Uterus (tissue), 3 donors: ENCODE measurements at regions not wholly inside any gene's neighbourhood (a gene's known extent, or its start where the extent isn't known, plus 50 kb on each side); places are given as distances from the start of the nearest gene placed in this dataset.

Experiments used
- DNase-seq, 2 donors: peaks; one replicate each; pipeline ENCODE4 v3.0.0-alpha.2; 2019 to 2020
- H3K27ac ChIP-seq, 2 donors: fragments of 200-600 bp; sonication (generic); 1 replicate in 1 of 2; 2 replicates in 1 of 2; pipeline ENCODE4 v1.5.1; 2016 to 2018
- H3K27me3 ChIP-seq, 2 donors: fragments of 200-600 bp; sonication (generic); one replicate each; pipeline ENCODE4 v1.5.1; 2018 to 2019; ENCODE audit warnings: control low read depth in 1 of 2
- H3K36me3 ChIP-seq, 2 donors: fragments of 200-600 bp; sonication (generic); one replicate each; pipeline ENCODE4 v1.5.1; 2019; ENCODE audit warnings: control low read depth in 1 of 2
- H3K4me1 ChIP-seq, 2 donors: fragments of 200-600 bp; sonication (generic); one replicate each; pipeline ENCODE4 v1.5.1; 2018 to 2019; ENCODE audit warnings: control low read depth in 1 of 2
- H3K4me3 ChIP-seq, 2 donors: fragments of 200-600 bp; sonication (generic); 1 replicate in 1 of 2; 2 replicates in 1 of 2; pipeline ENCODE4 v1.5.1; 2018 to 2019; ENCODE audit warnings: mild to moderate bottlenecking in 1 of 2
- H3K9me3 ChIP-seq, 2 donors: fragments of 200-600 bp; sonication (generic); one replicate each; pipeline ENCODE4 v1.5.1; 2019; ENCODE audit warnings: control low read depth in 1 of 2
- POLR2A ChIP-seq, 2 donors: fragments of 450-650 bp; IDR thresholded peaks; one replicate each; pipeline ENCODE4 v1.6.1; 2016; ENCODE audit warnings: antibody characterized with exemption in 2 of 2, mild to moderate bottlenecking in 1 of 2, moderate library complexity in 1 of 2
- intact Hi-C: fragments of 100-400 bp; cut with DNase I; formaldehyde crosslinking; loops from one replicate; pipeline ENCODE4 v1.15.1; 2023; ENCODE audit warnings: low total_unique reads
- TF ChIP-seq, protein P1 (sequence below), 4 experiments: fragments of 200-600 bp in 2 of 4; fragments of 450-650 bp in 2 of 4; sonication (generic) in 2 of 4; IDR thresholded peaks; one replicate each; pipeline ENCODE4 v1.5.1; 2016 to 2019; ENCODE audit warnings: antibody characterized with exemption in 4 of 4, mild to moderate bottlenecking in 2 of 4, moderate library complexity in 1 of 4
- donor health status: DM: yes; HTN: yes; CAD: no.

GRCh38 chr4:119834906-119835612 lies 206.5 kb upstream of the PDE5A start:
- no peak overlapping the region for H3K27ac ChIP-seq
- H3K9me3 ChIP-seq: no peaks in the 10 kb centered on the region
- DNase-seq: no peak
- no peaks in the 10 kb centered on the region for H3K27me3 ChIP-seq
- no peaks in the 10 kb centered on the region for H3K36me3 ChIP-seq
- no peak for TF ChIP-seq POLR2A (IDR thresholded peaks at IDR 0.05)
- TF ChIP-seq, protein P1, sequence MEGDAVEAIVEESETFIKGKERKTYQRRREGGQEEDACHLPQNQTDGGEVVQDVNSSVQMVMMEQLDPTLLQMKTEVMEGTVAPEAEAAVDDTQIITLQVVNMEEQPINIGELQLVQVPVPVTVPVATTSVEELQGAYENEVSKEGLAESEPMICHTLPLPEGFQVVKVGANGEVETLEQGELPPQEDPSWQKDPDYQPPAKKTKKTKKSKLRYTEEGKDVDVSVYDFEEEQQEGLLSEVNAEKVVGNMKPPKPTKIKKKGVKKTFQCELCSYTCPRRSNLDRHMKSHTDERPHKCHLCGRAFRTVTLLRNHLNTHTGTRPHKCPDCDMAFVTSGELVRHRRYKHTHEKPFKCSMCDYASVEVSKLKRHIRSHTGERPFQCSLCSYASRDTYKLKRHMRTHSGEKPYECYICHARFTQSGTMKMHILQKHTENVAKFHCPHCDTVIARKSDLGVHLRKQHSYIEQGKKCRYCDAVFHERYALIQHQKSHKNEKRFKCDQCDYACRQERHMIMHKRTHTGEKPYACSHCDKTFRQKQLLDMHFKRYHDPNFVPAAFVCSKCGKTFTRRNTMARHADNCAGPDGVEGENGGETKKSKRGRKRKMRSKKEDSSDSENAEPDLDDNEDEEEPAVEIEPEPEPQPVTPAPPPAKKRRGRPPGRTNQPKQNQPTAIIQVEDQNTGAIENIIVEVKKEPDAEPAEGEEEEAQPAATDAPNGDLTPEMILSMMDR (IDR thresholded peaks at IDR 0.05): no peak
- no peaks in the 10 kb centered on the region for H3K4me1 ChIP-seq
- no peak overlapping the region for H3K4me3 ChIP-seq
- intact Hi-C loops: no loop called here

GRCh38 chr4:119833611-119834010 lies 205.0 kb upstream of the PDE5A start:
- intact Hi-C loops: no loop called here

GRCh38 chr4:119832776-119833175 lies 204.2 kb upstream of the PDE5A start:
- intact Hi-C loops: no loop called here
- Histone ChIP-seq H3K4me3 (no peak overlapping the region), H3K9me3 (no peaks in the 10 kb centered on the region), H3K27ac (no peak overlapping the region), H3K36me3 (no peaks in the 10 kb centered on the region), H3K4me1 (no peaks in the 10 kb centered on the region), H3K27me3 (no peaks in the 10 kb centered on the region)
- no peak for DNase-seq
- no peak for TF ChIP-seq POLR2A (IDR thresholded peaks at IDR 0.05)
- TF ChIP-seq, protein P1 (IDR thresholded peaks at IDR 0.05): no peak

More at GRCh38 chr4:119833611-119834010, 205.0 kb upstream of the PDE5A start:
- H3K9me3 ChIP-seq: no peaks in the 10 kb centered on the region
- H3K4me3 ChIP-seq: no peak overlapping the region
- no peak overlapping the region for H3K27ac ChIP-seq
- no peaks in the 10 kb centered on the region for H3K36me3 ChIP-seq
- H3K4me1 ChIP-seq: no peaks in the 10 kb centered on the region
- no peak for TF ChIP-seq POLR2A (IDR thresholded peaks at IDR 0.05)
- TF ChIP-seq, protein P1 (IDR thresholded peaks at IDR 0.05): no peak
- DNase-seq: no peak
- no peaks in the 10 kb centered on the region for H3K27me3 ChIP-seq

DNA sequence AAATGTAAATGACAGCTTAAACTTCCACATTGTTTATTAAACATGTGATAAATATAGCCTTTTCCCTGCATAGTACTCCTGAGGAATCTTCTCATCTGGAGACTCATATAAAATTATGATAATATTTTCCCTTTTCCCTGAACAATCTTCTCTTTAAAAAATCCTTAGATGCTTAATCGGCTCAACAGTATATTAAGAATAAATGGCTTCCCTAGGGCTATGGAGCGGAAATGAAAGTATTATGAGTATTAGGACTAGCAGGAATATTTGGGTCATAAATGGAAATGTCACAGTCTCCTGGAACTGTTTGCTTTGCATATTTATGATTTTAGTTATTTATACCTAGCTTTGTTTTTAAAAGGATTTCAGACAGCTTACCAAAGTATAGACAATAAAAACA lies 200.7 kb upstream of the PDE5A start:
- Histone ChIP-seq H3K4me3 (no peak overlapping the region), H3K4me1 (no peaks in the 10 kb centered on the region), H3K27ac (no peak overlapping the region), H3K36me3 (no peaks in the 10 kb centered on the region), H3K27me3 (no peaks in the 10 kb centered on the region), H3K9me3 (no peaks in the 10 kb centered on the region)
- intact Hi-C loops: no loop called here
- no peak for DNase-seq
- TF ChIP-seq, protein P1 (IDR thresholded peaks at IDR 0.05): no peak
- TF ChIP-seq POLR2A (IDR thresholded peaks at IDR 0.05): no peak

DNA sequence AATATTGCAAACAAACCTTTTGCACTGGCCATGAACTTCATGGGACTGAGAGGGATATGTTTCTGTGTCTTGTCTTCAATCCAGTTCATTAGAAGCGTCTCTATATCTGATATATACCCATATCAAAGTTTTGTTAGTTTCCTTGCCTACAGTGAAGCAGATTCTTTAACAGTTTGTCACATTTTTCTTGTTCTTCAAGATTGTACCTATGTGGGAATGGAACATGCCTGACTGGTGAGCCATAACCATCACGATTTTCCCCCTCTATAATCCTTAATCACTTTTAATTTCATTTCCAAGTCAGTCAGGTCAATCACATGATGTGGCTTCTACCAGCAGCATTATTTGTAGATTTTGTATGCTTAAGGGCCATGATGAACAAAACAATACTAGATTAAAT lies 197.1 kb upstream of the PDE5A start:
- intact Hi-C loops: no loop called here
- no peak for DNase-seq
- Histone ChIP-seq H3K4me1 (no peaks in the 10 kb centered on the region), H3K4me3 (no peak overlapping the region), H3K27me3 (no peaks in the 10 kb centered on the region), H3K36me3 (no peaks in the 10 kb centered on the region), H3K9me3 (no peaks in the 10 kb centered on the region), H3K27ac (no peak overlapping the region)
- TF ChIP-seq, protein P1 (IDR thresholded peaks at IDR 0.05): no peak
- TF ChIP-seq POLR2A (IDR thresholded peaks at IDR 0.05): no peak
